ENCODE measurements at regions not wholly inside any gene's neighbourhood (a gene's known extent, or its start where the extent isn't known, plus 50 kb on each side); places are given as distances from the start of the nearest gene placed in this dataset.

GRCh38 chr12:31781894-31782540, 53.2 kb upstream of the AMN1 start:
- Histone ChIP-seq H4K20me1 (replicated peaks; ENCODE audit: control insufficient read depth, extremely low read depth, insufficient read depth, low read length) (no peaks in the 10 kb centered on the region), H3K9me1 (replicated peaks; ENCODE audit: control insufficient read depth, extremely low read depth, insufficient read depth, low read length) (no peaks in the 10 kb centered on the region), H3K9ac (replicated peaks; ENCODE audit: extremely low read depth, insufficient read depth, low read length) (no peak overlapping the region), H3K9me3 (replicated peaks; ENCODE audit: control insufficient read depth, insufficient read depth, low read length) (no peaks in the 10 kb centered on the region), H3K36me3 (ENCODE audit: control insufficient read depth in 2 of 2, extremely low read depth in 1 of 2, insufficient read depth in 2 of 2, low read length in 2 of 2) (no peaks in the 10 kb centered on the region), H3K79me2 (ENCODE audit: control insufficient read depth, insufficient read depth, low read length) (no peaks in the 10 kb centered on the region), H3K4me2 (ENCODE audit: insufficient read depth, low read length) (no peak overlapping the region), H3K4me1 (ENCODE audit: control insufficient read depth, extremely low read depth, insufficient read depth, low read length) (no peaks in the 10 kb centered on the region), H2AFZ (ENCODE audit: low read depth, low read length) (no peak overlapping the region), H3K27me3 (ENCODE audit: control insufficient read depth in 2 of 2, insufficient read depth in 2 of 2, low read length in 2 of 2) (no peaks in the 10 kb centered on the region), H3K4me3 (replicated peaks in 1 of 3; ENCODE audit: insufficient read depth in 1 of 3, low read depth in 1 of 3, low read length in 3 of 3) (no peak overlapping the region), H3K27ac (ENCODE audit: insufficient read depth, low read depth, low read length) (no peak overlapping the region)
- ChIA-PET CTCF (interaction anchor here (1.3 kb wide), 1 partner anchor 30 kb away, joined by 3 read pairs; no protein-coding TSS in a partner anchor), POLR2A (no interaction called here)
- no peak for TF ChIP-seq POLR2A (IDR thresholded peaks at IDR 0.05; ENCODE audit: low read depth, low read length)
- no peak for TF ChIP-seq MAX (IDR thresholded peaks at IDR 0.05; ENCODE audit: insufficient read depth, insufficient read length)
- no peak for TF ChIP-seq MYC (IDR thresholded peaks at IDR 0.05; ENCODE audit: low read depth, low read length)
- TF ChIP-seq JUN (IDR thresholded peaks at IDR 0.05; ENCODE audit: borderline replicate concordance, insufficient read depth, insufficient read length, low read depth) = no peak
- no peak for TF ChIP-seq CTCF (IDR thresholded peaks at IDR 0.05; ENCODE audit: extremely low read depth in 1 of 2, insufficient read depth in 1 of 2, low read depth in 1 of 2, low read length in 2 of 2)
- TF ChIP-seq GATA2 (IDR thresholded peaks at IDR 0.05; ENCODE audit: insufficient read depth, insufficient read length, low read depth, low read length) = no peak
- no peak for TF ChIP-seq EZH2 (IDR thresholded peaks at IDR 0.05; ENCODE audit: borderline replicate concordance, low read depth, low read length, severe bottlenecking)
- no peak for TF ChIP-seq POLR2AphosphoS5 (IDR thresholded peaks at IDR 0.05; ENCODE audit: insufficient read depth, low read depth, low read length)
- TF ChIP-seq FOS (IDR thresholded peaks at IDR 0.05; ENCODE audit: borderline replicate concordance, insufficient read depth, low read length) = no peak
- intact Hi-C loops (cut with micrococcal nuclease) (no loop called here), dilution Hi-C loops (cut with MboI; ENCODE audit: extremely low pct_ligation_motif_present, low sequenced_read_pairs) (no loop called here)
- FAIRE-seq (no peak), DNase-seq (ENCODE audit: low read depth, low spot score) (no peak)
- BruUV-seq (replicated peaks) = no TSS peak

Data from endothelial cell of umbilical vein (primary cell).